ENCODE measurements at regions not wholly inside any gene's neighbourhood (a gene's known extent, or its start where the extent isn't known, plus 50 kb on each side); places are given as distances from the start of the nearest gene placed in this dataset.

DNA sequence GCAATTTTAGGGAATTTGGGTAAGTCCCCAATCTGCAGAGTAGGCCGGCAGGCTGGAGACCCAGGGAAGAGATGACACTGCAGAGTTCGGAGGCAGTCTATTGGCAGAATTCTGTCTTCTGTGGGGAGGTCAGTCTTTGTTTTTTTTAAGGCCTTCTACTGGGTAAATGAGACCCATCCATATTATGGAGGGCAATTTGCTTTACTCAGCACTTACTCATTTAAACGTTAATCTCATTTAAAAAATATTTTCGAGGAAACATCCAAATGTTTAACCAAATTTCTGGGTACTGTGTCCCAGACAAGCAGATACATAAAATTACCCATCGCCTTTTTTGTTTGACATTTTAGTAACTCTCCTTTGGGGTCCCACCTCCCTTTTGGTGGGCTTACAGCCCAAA is 139.5 kb downstream of the IRS1 start:
- WGBS, result 63% methylated on average over 5 of the region's 5 CpGs
- TF ChIP-seq, protein P1, sequence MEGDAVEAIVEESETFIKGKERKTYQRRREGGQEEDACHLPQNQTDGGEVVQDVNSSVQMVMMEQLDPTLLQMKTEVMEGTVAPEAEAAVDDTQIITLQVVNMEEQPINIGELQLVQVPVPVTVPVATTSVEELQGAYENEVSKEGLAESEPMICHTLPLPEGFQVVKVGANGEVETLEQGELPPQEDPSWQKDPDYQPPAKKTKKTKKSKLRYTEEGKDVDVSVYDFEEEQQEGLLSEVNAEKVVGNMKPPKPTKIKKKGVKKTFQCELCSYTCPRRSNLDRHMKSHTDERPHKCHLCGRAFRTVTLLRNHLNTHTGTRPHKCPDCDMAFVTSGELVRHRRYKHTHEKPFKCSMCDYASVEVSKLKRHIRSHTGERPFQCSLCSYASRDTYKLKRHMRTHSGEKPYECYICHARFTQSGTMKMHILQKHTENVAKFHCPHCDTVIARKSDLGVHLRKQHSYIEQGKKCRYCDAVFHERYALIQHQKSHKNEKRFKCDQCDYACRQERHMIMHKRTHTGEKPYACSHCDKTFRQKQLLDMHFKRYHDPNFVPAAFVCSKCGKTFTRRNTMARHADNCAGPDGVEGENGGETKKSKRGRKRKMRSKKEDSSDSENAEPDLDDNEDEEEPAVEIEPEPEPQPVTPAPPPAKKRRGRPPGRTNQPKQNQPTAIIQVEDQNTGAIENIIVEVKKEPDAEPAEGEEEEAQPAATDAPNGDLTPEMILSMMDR (IDR thresholded peaks at IDR 0.05), result no peak
- TF ChIP-seq POLR2AphosphoS5 (IDR thresholded peaks at IDR 0.05) (no peak), EP300 (IDR thresholded peaks at IDR 0.05) (no peak), POLR2A (IDR thresholded peaks at IDR 0.05) (no peak)
- no peak for DNase-seq (ENCODE audit: low spot score in 2 of 2)
- Histone ChIP-seq H3K4me1 (peaks cover 11% of the 10 kb centered on the region), H3K9me3 (no peaks in the 10 kb centered on the region), H3K27ac (peak overlapping the region; percentile 57), H3K4me3 (no peak overlapping the region), H3K27me3 (no peaks in the 10 kb centered on the region), H3K36me3 (no peaks in the 10 kb centered on the region)

DNA sequence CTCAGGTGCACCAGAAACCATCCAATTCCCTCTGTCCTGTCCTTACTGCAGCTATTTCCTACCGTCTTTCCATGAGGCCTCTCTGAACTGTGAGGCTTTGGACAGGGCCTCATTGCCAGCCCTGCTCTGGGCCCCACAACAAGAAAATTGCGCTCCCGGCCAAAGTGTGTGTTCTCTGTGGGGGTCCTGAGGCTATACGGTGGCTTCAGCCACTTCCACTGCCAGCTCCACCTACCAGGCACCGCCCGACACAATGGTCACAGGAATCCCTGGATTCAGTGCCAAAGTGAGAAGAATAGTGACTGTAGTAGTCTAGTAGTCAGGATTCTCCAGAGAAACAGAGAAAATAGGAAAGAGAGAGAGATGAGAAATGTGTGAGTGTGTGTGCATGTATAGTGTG is 140.2 kb downstream of the IRS1 start:
- Histone ChIP-seq H3K36me3 (no peaks in the 10 kb centered on the region), H3K4me3 (no peak overlapping the region), H3K27ac (no peak overlapping the region), H3K27me3 (no peaks in the 10 kb centered on the region), H3K9me3 (no peaks in the 10 kb centered on the region), H3K4me1 (peaks cover 9% of the 10 kb centered on the region)
- 80% methylated on average over 6 of the region's 6 CpGs for WGBS
- TF ChIP-seq, protein P1 (IDR thresholded peaks at IDR 0.05), result no peak
- TF ChIP-seq POLR2A (IDR thresholded peaks at IDR 0.05), result no peak
- TF ChIP-seq POLR2AphosphoS5 (IDR thresholded peaks at IDR 0.05), result no peak
- no peak for TF ChIP-seq EP300 (IDR thresholded peaks at IDR 0.05)
- no peak for DNase-seq (ENCODE audit: low spot score in 2 of 2)

DNA sequence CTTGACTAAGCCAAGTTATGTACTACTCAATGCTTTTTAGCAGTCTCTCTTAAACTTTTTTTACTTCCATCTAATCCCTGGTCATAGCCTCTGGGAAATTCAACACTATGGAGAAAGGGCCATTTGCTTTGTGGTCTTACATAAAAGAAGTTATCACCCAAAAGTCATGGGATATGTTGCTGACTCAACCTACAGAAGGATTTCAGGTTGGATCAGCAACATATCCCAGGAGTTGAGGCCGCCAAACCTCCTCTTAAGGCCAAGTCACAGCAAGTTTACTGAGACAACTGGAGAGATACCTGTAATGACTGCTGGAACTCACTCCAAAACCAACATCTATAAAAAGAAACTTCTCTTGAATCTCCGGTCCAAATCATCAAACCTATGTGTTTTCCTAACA is 141.1 kb downstream of the IRS1 start:
- Histone ChIP-seq H3K36me3 (no peaks in the 10 kb centered on the region), H3K9me3 (no peaks in the 10 kb centered on the region), H3K27ac (no peak overlapping the region), H3K27me3 (no peaks in the 10 kb centered on the region), H3K4me3 (no peak overlapping the region), H3K4me1 (peaks cover 7% of the 10 kb centered on the region)
- DNase-seq (ENCODE audit: low spot score in 2 of 2), result no peak
- TF ChIP-seq, protein P1 (IDR thresholded peaks at IDR 0.05), result no peak
- TF ChIP-seq EP300 (IDR thresholded peaks at IDR 0.05), result no peak
- TF ChIP-seq POLR2A (IDR thresholded peaks at IDR 0.05), result no peak
- TF ChIP-seq POLR2AphosphoS5 (IDR thresholded peaks at IDR 0.05), result no peak
- 35% methylated on average over 2 of the region's 2 CpGs for WGBS

DNA sequence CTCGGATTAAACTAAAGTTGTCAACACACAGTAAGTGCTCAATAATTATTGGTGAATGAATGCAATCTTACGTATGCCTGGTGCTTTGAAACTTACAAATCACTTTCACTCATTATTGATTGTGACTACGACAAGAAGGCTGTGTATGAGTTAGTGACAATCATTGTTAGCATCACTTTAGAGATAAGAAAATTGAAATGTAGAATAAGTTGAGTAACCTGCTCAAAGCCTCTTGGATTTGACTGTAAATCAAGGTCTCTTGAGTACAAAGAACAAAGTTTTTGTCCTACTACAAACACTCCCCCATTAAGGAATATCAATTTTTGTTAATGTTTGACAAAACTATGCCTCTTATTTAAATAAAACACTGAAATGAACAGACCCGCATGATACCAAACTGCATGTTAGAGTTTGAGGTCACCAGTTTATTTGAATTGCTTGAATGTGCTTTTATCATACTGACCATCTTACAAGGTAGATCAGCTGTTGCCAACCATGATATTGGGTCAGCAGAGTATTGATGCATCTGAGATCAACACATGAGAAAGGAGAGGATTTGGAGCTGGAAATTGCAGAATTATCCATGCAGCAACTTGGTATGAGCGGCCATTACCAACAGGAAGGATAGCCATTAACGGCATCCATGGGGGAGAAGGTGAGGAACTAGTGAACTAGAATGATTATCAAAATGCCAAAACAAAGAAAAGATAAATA is 142.1 kb downstream of the IRS1 start:
- no peaks in the 10 kb centered on the region for H3K27me3 ChIP-seq
- H3K27ac ChIP-seq, result no peak overlapping the region
- no peaks in the 10 kb centered on the region for H3K36me3 ChIP-seq
- H3K4me3 ChIP-seq, result no peak overlapping the region
- H3K4me1 ChIP-seq, result peaks cover 7% of the 10 kb centered on the region
- WGBS, result 94% methylated on average over 6 of the region's 6 CpGs
- H3K9me3 ChIP-seq, result no peaks in the 10 kb centered on the region
- TF ChIP-seq EP300 (IDR thresholded peaks at IDR 0.05) (no peak), POLR2A (IDR thresholded peaks at IDR 0.05) (no peak), POLR2AphosphoS5 (IDR thresholded peaks at IDR 0.05) (no peak)
- TF ChIP-seq, protein P1 (IDR thresholded peaks at IDR 0.05), result no peak
- no peak for DNase-seq (ENCODE audit: low spot score in 2 of 2)

DNA sequence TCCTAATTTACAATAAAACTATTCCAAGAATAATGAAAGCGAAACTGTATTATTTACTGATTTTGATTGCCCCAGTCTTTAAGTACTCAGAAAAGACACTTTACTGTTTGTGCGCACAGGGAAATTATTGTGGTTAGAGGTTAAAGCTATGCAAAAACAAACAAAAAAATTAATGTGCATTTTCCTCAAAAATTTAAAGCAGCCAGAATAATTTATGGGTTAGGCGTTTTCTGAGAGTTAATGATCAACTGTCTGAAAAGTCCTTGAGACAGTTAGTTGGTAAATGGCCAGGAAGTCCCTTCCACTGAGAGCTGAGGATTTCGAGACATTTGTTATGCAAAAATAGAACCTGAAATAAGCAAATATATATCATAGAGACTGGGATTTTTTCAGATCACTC is 143.3 kb downstream of the IRS1 start:
- Histone ChIP-seq H3K36me3 (no peaks in the 10 kb centered on the region), H3K9me3 (no peaks in the 10 kb centered on the region), H3K27ac (no peak overlapping the region), H3K4me1 (peaks cover 7% of the 10 kb centered on the region), H3K27me3 (no peaks in the 10 kb centered on the region), H3K4me3 (no peak overlapping the region)
- TF ChIP-seq POLR2A (IDR thresholded peaks at IDR 0.05) (no peak), EP300 (IDR thresholded peaks at IDR 0.05) (no peak), POLR2AphosphoS5 (IDR thresholded peaks at IDR 0.05) (no peak)
- TF ChIP-seq, protein P1 (IDR thresholded peaks at IDR 0.05), result no peak
- 51% methylated on average over 4 of the region's 4 CpGs for WGBS
- DNase-seq (ENCODE audit: low spot score in 2 of 2), result no peak
